ENCODE measurements at regions not wholly inside any gene's neighbourhood (a gene's known extent, or its start where the extent isn't known, plus 50 kb on each side); places are given as distances from the start of the nearest gene placed in this dataset.

GRCh38 chr5:3854188-3854821 is 258.7 kb downstream of the IRX1 start:
- TF ChIP-seq CTCF (IDR thresholded peaks at IDR 0.05), result no peak

- no peak for TF ChIP-seq CTCF (IDR thresholded peaks at IDR 0.05)
Measured at GRCh38 chr5:3856036-3856435, 260.4 kb downstream of the IRX1 start.

GRCh38 chr5:3858524-3858923 is 262.9 kb downstream of the IRX1 start:
- TF ChIP-seq CTCF (IDR thresholded peaks at IDR 0.05), result no peak

- no peak for TF ChIP-seq CTCF (IDR thresholded peaks at IDR 0.05)
Measured at GRCh38 chr5:3862906-3863305, 267.3 kb downstream of the IRX1 start.

- TF ChIP-seq CTCF (IDR thresholded peaks at IDR 0.05), result no peak
Measured at GRCh38 chr5:3875144-3875543, 279.5 kb downstream of the IRX1 start.

GRCh38 chr5:3878267-3878666 is 282.6 kb downstream of the IRX1 start:
- no peak for TF ChIP-seq CTCF (IDR thresholded peaks at IDR 0.05)

- no peak for TF ChIP-seq CTCF (IDR thresholded peaks at IDR 0.05)
Measured at GRCh38 chr5:3883040-3883439, 287.4 kb downstream of the IRX1 start.

Data from LNCAP (cell line).